Gastrocnemius medialis (tissue), 4 donors: ENCODE measurements at regions not wholly inside any gene's neighbourhood (a gene's known extent, or its start where the extent isn't known, plus 50 kb on each side); places are given as distances from the start of the nearest gene placed in this dataset.

Source experiments
- ATAC-seq, 2 donors: fragments of 150-250 bp; one replicate each; pipeline ENCODE4 v1.9.1; 2016
- DNase-seq, 2 donors: peaks; one replicate each; pipeline ENCODE4 v3.0.0-alpha.2; 2019
- H3K27ac ChIP-seq, 4 donors: fragments of 200-600 bp; sonication (generic); 1 replicate in 1 of 4; 2 replicates in 3 of 4; pipeline ENCODE4 v1.5.1; 2016 to 2018; ENCODE audit warnings: mild to moderate bottlenecking in 2 of 4, moderate library complexity in 1 of 4
- H3K27me3 ChIP-seq, 3 donors: fragments of 200-600 bp; sonication (generic) in 2 of 3; 1 replicate in 1 of 3; 2 replicates in 2 of 3; pipeline versions ENCODE4 v1.5.1 to v1.6.0; 2016 to 2019; ENCODE audit warnings: mild to moderate bottlenecking in 1 of 3, moderate library complexity in 1 of 3
- H3K36me3 ChIP-seq, 2 donors: fragments of 200-600 bp; sonication (generic) in 1 of 2; one replicate each; pipeline ENCODE4 v1.5.1; 2017 to 2018
- H3K4me1 ChIP-seq, 2 donors: fragments of 200-600 bp; sonication (generic) in 1 of 2; one replicate each; pipeline ENCODE4 v1.5.1; 2016 to 2017; ENCODE audit warnings: mild to moderate bottlenecking in 2 of 2
- H3K4me3 ChIP-seq, 4 donors: fragments of 200-600 bp; sonication (generic) in 3 of 4; 1 replicate in 1 of 4; 2 replicates in 3 of 4; pipeline ENCODE4 v1.5.1; 2016 to 2019; ENCODE audit warnings: mild to moderate bottlenecking in 2 of 4
- H3K9me3 ChIP-seq, 3 donors: fragments of 200-600 bp; sonication (generic) in 2 of 3; 1 replicate in 1 of 3; 2 replicates in 2 of 3; pipeline ENCODE4 v1.5.1; 2016 to 2019
- POLR2A ChIP-seq, 2 donors: fragments of 450-650 bp; IDR thresholded peaks; one replicate each; pipeline ENCODE4 v1.6.1; 2017; ENCODE audit warnings: antibody characterized with exemption in 2 of 2, mild to moderate bottlenecking in 2 of 2, moderate library complexity in 2 of 2
- in situ Hi-C, 4 donors: fragments of 200-750 bp; cut with MboI; loops; one replicate each; pipeline versions ENCODE4 v1.15.0 to v1.8.0; 2017; ENCODE audit warnings: low sequenced_read_pairs in 4 of 4
- intact Hi-C: fragments of 100-400 bp; cut with DNase I; formaldehyde crosslinking; loops from one replicate; pipeline ENCODE4 v1.15.1; 2023; ENCODE audit warnings: low total_unique reads
- TF ChIP-seq, protein P1 (sequence below), 5 experiments: fragments of 450-650 bp in 3 of 5; fragments of 200-600 bp in 2 of 5; sonication (generic) in 2 of 5; IDR thresholded peaks in 4 of 5; conservative IDR thresholded peaks in 1 of 5; 1 replicate in 4 of 5; 2 replicates in 1 of 5; pipeline ENCODE4 v1.5.1; 2016 to 2019; ENCODE audit warnings: antibody characterized with exemption in 5 of 5, mild to moderate bottlenecking in 3 of 5, moderate library complexity in 3 of 5

DNA sequence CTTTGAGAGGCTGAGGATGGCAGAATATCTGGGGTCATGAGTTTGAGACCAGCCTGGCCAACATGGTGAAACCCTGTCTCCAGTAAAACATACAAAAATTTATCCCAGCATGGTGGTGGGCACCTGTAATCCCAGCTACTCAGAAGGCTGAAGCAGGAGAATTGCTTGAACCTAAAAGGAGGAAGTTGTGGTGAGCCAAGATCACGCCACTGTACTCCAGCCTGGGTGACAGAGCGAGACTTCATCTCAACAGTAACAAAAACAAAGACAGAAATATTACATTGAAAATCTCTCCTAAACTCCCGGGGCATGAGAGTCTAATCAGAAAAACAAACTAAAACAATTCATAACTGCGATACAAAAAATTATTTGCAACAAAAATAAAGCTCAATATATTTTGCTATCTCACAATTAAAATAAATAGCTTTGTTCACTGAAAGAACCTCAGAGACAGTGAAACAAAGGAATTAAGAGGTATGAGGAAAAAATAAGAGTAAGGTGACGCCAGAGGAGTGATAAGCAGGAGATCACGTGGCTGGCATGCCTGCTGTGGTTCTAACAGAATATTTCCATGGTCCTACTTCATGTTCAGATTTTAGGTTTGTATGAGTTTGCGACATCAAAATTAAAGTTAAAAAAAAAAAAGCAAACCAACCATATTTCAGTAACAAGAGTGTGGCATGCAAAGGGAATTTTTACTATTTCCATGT, 527.7 kb upstream of the POM121L12 start:
- H3K36me3 ChIP-seq = no peaks in the 10 kb centered on the region
- no peak overlapping the region for H3K27ac ChIP-seq
- in situ Hi-C loops (no loop called here), intact Hi-C loops (no loop called here)
- TF ChIP-seq, protein P1, sequence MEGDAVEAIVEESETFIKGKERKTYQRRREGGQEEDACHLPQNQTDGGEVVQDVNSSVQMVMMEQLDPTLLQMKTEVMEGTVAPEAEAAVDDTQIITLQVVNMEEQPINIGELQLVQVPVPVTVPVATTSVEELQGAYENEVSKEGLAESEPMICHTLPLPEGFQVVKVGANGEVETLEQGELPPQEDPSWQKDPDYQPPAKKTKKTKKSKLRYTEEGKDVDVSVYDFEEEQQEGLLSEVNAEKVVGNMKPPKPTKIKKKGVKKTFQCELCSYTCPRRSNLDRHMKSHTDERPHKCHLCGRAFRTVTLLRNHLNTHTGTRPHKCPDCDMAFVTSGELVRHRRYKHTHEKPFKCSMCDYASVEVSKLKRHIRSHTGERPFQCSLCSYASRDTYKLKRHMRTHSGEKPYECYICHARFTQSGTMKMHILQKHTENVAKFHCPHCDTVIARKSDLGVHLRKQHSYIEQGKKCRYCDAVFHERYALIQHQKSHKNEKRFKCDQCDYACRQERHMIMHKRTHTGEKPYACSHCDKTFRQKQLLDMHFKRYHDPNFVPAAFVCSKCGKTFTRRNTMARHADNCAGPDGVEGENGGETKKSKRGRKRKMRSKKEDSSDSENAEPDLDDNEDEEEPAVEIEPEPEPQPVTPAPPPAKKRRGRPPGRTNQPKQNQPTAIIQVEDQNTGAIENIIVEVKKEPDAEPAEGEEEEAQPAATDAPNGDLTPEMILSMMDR (IDR thresholded peaks at IDR 0.05 in 4 of 5, conservative IDR thresholded peaks at IDR 0.05 in 1 of 5) = no peak
- TF ChIP-seq POLR2A (IDR thresholded peaks at IDR 0.05) = no peak
- no peak for DNase-seq
- no peak for ATAC-seq
- H3K4me1 ChIP-seq = no peaks in the 10 kb centered on the region
- H3K4me3 ChIP-seq = no peak overlapping the region
- no peaks in the 10 kb centered on the region for H3K27me3 ChIP-seq
- no peaks in the 10 kb centered on the region for H3K9me3 ChIP-seq

- H3K9me3 ChIP-seq = no peaks in the 10 kb centered on the region
- DNase-seq (no peak), ATAC-seq (no peak)
- no peak overlapping the region for H3K27ac ChIP-seq
- H3K4me1 ChIP-seq = no peaks in the 10 kb centered on the region
- intact Hi-C loops = no loop called here
- no peaks in the 10 kb centered on the region for H3K27me3 ChIP-seq
- H3K36me3 ChIP-seq = no peaks in the 10 kb centered on the region
- in situ Hi-C loops = no loop called here
- no peak overlapping the region for H3K4me3 ChIP-seq
- TF ChIP-seq, protein P1 (IDR thresholded peaks at IDR 0.05 in 4 of 5, conservative IDR thresholded peaks at IDR 0.05 in 1 of 5) = no peak
- TF ChIP-seq POLR2A (IDR thresholded peaks at IDR 0.05) = no peak
These were observed 529.1 kb upstream of the POM121L12 start for GRCh38 chr7:52506325-52506724.

DNA sequence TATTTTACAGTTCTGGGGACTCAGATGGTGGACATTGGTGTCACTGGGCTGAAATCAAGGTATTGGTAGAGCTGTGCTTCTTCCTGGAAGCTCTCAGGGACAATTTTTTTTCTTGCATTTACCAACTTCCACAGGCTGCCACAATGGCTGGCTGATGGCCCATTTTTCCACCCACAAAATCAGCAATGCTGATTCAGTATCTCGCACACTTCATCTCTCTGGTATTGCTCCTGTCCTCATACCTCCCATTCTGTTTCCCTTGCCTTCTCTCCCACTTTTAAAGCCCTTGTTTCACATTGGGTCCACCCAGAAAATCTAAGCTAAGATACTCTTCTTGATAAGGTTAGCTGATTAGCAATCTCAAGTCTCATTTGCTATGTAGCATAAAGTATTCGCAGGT, 530.9 kb upstream of the POM121L12 start:
- ATAC-seq = no peak
- intact Hi-C loops (no loop called here), in situ Hi-C loops (no loop called here)
- no peaks in the 10 kb centered on the region for H3K36me3 ChIP-seq
- no peak for DNase-seq
- H3K27ac ChIP-seq = no peak overlapping the region
- H3K9me3 ChIP-seq = no peaks in the 10 kb centered on the region
- TF ChIP-seq, protein P1 (IDR thresholded peaks at IDR 0.05 in 4 of 5, conservative IDR thresholded peaks at IDR 0.05 in 1 of 5) = no peak
- no peak for TF ChIP-seq POLR2A (IDR thresholded peaks at IDR 0.05)
- no peak overlapping the region for H3K4me3 ChIP-seq
- H3K4me1 ChIP-seq = no peaks in the 10 kb centered on the region
- no peaks in the 10 kb centered on the region for H3K27me3 ChIP-seq

DNA sequence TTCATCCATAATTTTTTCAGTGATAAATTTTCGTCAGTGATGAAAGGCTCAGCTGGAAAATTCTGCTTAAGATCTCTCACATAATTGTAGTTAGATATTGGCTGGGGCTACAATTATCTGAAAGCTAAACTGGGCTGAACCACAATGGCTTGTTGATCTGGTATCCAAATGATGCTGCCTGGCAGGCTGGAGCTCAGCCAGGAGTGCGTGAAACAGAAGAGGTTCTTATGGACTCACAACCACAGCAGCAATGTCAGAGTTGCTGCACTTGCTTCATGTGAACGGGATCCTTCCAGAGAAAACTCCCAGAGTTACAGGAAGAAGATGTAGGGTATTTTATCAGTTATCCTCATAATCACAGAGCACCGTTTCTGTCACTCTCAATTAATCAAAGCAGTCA, 533.2 kb upstream of the POM121L12 start:
- in situ Hi-C loops = no loop called here
- Histone ChIP-seq H3K27me3 (no peaks in the 10 kb centered on the region), H3K9me3 (no peaks in the 10 kb centered on the region), H3K36me3 (no peaks in the 10 kb centered on the region), H3K4me1 (no peaks in the 10 kb centered on the region), H3K4me3 (no peak overlapping the region), H3K27ac (no peak overlapping the region)
- intact Hi-C loops = no loop called here
- no peak for TF ChIP-seq POLR2A (IDR thresholded peaks at IDR 0.05)
- TF ChIP-seq, protein P1 (IDR thresholded peaks at IDR 0.05 in 4 of 5, conservative IDR thresholded peaks at IDR 0.05 in 1 of 5) = no peak
- no peak for DNase-seq
- no peak for ATAC-seq

DNA sequence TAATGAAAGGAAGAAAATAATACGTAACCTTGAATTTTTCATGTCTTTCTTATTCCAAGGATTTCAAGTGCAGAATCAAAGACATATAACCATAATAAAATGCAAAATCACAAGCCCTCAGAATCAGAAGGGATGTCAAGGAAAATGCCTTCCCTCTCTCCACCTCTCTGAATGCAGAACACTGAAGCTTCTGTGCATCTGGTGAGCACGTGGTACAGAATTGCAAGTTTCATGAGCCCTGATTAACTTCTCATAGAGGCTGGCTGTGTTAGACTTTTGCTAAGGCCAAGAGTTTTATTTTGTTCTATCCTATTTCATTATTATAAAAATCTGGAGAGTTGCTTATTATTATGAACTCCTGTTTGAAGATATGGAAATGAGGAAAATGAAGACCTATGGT, 533.7 kb upstream of the POM121L12 start:
- H3K36me3 ChIP-seq = no peaks in the 10 kb centered on the region
- H3K4me1 ChIP-seq = no peaks in the 10 kb centered on the region
- in situ Hi-C loops = no loop called here
- H3K27me3 ChIP-seq = no peaks in the 10 kb centered on the region
- no peaks in the 10 kb centered on the region for H3K9me3 ChIP-seq
- DNase-seq = no peak
- H3K27ac ChIP-seq = no peak overlapping the region
- no peak overlapping the region for H3K4me3 ChIP-seq
- ATAC-seq = no peak
- TF ChIP-seq, protein P1 (IDR thresholded peaks at IDR 0.05 in 4 of 5, conservative IDR thresholded peaks at IDR 0.05 in 1 of 5) = no peak
- TF ChIP-seq POLR2A (IDR thresholded peaks at IDR 0.05) = no peak
- intact Hi-C loops = no loop called here
